ENCODE measurements at regions not wholly inside any gene's neighbourhood (a gene's known extent, or its start where the extent isn't known, plus 50 kb on each side); places are given as distances from the start of the nearest gene placed in this dataset.

- DNase-seq, result no peak
- in situ Hi-C loops (cut with HindIII; ENCODE audit: low pct_ligation_motif_present, low pct_unique_long_range_greater_than_20kb, low sequenced_read_pairs), result no loop called here
Measured at GRCh38 chr7:106196460-106197021, 84.4 kb upstream of the SYPL1 start.

DNA sequence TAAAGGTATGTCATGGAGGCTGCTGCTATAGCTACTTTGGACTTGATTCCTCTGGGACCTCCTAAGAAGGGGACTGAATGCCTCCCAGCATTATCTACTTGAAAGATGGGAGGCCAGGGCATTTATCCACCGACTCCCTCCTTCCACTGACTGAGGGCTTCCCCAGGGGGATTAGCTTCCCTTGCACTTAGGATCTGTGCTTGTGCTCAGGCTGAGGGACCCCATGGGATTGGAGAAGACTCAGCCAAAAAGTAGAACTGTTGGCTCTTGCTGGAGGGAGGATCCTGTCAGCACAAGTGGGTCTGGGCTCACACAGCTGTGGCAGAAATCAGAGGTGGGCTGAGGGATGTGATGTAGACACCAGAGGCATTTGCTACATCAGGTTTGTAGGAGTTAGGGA is 81.5 kb upstream of the SYPL1 start:
- DNase-seq, result no peak
- in situ Hi-C loops (cut with HindIII; ENCODE audit: low pct_ligation_motif_present, low pct_unique_long_range_greater_than_20kb, low sequenced_read_pairs), result no loop called here

- in situ Hi-C loops (cut with HindIII; ENCODE audit: low pct_ligation_motif_present, low pct_unique_long_range_greater_than_20kb, low sequenced_read_pairs), result no loop called here
- DNase-seq, result no peak
Measured at GRCh38 chr7:106190589-106191330, 78.6 kb upstream of the SYPL1 start.

DNA sequence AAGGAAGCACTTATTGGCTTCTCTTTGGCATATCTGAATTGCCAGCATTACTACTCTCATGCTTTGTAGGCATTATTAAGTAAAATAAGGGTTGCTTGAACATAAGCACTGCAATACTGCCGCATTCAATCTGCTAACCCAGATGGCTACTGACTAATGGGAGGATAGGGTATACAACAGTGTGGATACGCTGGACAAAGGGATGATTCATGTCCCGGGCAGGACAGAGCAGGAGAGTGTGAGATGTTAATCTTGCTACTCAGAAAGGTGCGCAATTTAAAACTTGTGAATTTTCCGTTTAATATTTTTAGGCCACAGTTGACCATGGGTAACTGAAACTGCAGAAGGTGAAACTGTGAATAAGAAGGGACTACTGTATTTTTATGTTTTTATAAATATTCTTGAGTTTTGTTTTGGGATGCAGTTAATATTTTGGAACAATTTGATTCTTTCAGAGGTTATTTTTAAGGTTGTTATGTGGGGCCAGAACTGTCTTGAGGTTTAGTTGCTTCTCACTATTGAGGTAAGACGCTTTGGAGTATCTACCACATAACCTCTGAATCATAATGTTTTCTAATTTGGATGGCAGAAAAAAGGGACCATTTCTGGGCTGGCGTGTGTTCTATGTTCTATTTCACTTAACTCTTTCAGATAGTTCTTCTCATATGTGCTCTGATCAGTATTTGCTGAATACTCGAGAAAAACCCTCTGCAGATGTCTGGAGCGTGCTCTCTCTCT is 75.7 kb upstream of the SYPL1 start:
- in situ Hi-C loops (cut with HindIII; ENCODE audit: low pct_ligation_motif_present, low pct_unique_long_range_greater_than_20kb, low sequenced_read_pairs), result no loop called here
- no peak for DNase-seq

DNA sequence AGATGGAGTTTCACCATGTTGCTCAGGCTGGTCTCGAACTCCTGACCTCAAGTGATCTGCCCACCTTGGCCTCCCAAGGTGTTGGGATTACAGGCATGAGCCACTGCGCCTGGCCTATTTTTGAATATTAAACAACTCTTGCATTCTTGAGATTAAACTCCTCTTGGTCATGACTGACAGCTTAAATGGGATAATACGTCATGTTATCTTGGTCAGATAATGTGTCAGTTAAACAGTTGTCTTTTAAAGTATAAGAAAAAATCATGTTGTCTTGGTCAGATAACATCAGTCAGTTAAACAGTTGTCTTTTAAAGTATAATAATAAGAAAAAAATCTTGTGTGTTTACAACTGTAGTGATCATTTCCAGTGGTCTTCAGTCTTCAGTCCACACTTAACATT is 73.6 kb upstream of the SYPL1 start:
- in situ Hi-C loops (cut with HindIII; ENCODE audit: low pct_ligation_motif_present, low pct_unique_long_range_greater_than_20kb, low sequenced_read_pairs), result no loop called here
- DNase-seq, result no peak

- DNase-seq, result no peak
- in situ Hi-C loops (cut with HindIII; ENCODE audit: low pct_ligation_motif_present, low pct_unique_long_range_greater_than_20kb, low sequenced_read_pairs), result no loop called here
Measured at GRCh38 chr7:106183952-106184351, 71.8 kb upstream of the SYPL1 start.

DNA sequence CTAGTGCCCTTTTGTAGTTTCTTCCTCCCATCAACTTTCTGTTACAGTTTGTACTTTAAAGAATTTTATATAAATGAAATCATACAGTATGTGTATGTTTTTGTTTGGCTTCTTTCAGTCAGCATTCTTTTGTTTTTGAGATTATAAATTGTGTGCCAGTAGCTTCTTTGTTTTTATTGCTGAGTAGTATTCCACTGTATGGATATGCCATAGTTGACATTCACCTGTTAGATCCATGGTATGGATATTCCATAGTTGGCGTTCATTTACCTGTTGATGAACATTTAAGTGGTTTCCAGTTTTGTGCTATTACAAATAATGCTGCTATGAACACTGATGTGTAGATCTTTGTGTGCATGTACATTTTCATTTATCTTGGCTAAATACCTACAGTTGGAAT is 70.8 kb upstream of the SYPL1 start:
- DNase-seq, result no peak
- in situ Hi-C loops (cut with HindIII; ENCODE audit: low pct_ligation_motif_present, low pct_unique_long_range_greater_than_20kb, low sequenced_read_pairs), result no loop called here

DNA sequence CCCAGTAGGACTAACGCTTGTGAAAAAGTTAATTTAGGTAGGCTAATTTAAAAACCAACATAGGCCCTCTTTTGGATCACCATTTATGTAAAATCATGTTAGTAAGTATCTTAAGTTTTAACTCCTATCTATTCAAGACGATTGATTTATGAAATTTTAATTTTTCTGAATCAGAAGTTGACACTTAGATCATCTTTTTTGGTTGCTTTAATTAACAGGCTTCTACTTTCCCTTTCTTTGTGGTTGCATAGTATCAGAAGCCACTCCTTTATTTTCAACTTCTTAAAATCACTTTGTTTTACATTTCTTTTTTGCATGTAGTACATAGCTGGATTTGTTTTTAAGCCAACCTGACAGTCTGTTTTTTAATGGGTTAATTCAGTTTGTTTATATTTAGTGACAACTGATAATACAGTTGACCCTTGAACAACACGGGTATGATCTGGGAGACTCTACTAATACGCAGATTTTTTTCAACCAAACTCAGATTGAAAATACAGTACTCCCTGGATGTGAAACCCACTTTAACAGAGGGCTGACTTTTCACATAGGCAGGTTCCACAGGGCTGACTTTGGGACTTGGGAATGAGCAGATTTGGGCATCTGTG is 69.7 kb upstream of the SYPL1 start:
- in situ Hi-C loops (cut with HindIII; ENCODE audit: low pct_ligation_motif_present, low pct_unique_long_range_greater_than_20kb, low sequenced_read_pairs), result no loop called here
- no peak for DNase-seq

DNA sequence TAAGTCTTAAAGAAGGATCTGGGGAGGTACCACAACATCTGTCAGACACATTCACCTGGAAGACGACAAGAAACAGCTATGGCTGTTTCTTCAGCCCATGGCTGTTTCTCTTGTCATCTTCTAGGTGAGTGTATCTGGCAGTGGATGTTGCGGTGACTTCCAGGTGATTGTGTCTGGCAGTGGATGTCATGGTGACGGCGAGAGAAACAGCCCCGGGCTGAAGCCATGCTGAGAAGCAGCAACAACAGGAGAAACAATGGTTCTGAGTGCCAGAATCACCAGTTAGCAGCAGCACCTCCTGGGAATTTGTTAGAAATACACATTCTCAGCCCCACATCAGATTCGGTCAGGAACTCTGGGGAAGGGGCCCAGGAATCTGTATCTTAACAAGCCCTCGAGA is 68.6 kb upstream of the SYPL1 start:
- in situ Hi-C loops (cut with HindIII; ENCODE audit: low pct_ligation_motif_present, low pct_unique_long_range_greater_than_20kb, low sequenced_read_pairs), result no loop called here
- no peak for DNase-seq

DNA sequence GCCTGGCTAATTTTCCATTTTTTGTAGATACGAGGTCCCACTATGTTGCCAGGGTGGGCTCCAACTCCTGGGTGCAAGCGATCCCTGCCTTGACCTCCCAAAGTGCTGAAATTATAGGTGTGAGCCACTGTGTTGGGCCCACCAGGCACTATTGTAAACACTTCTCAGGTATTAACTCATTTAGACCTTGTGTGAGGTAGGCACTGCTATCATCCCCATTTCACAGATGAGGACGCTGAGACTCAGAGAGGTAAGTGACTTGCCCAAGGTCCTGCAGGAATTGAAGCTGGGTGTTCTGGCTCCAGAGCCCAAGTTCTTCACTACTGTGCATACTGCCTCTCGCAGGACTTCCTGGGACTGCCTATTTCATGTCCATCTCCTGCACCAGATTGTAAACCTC is 67.1 kb upstream of the SYPL1 start:
- DNase-seq, result no peak
- in situ Hi-C loops (cut with HindIII; ENCODE audit: low pct_ligation_motif_present, low pct_unique_long_range_greater_than_20kb, low sequenced_read_pairs), result no loop called here

- peak; percentile 53 for DNase-seq
- in situ Hi-C loops (cut with HindIII; ENCODE audit: low pct_ligation_motif_present, low pct_unique_long_range_greater_than_20kb, low sequenced_read_pairs), result no loop called here
Measured at GRCh38 chr7:106178593-106179134, 66.6 kb upstream of the SYPL1 start.

GRCh38 chr7:106177738-106178592 is 65.9 kb upstream of the SYPL1 start:
- in situ Hi-C loops (cut with HindIII; ENCODE audit: low pct_ligation_motif_present, low pct_unique_long_range_greater_than_20kb, low sequenced_read_pairs), result no loop called here
- no peak for DNase-seq

DNA sequence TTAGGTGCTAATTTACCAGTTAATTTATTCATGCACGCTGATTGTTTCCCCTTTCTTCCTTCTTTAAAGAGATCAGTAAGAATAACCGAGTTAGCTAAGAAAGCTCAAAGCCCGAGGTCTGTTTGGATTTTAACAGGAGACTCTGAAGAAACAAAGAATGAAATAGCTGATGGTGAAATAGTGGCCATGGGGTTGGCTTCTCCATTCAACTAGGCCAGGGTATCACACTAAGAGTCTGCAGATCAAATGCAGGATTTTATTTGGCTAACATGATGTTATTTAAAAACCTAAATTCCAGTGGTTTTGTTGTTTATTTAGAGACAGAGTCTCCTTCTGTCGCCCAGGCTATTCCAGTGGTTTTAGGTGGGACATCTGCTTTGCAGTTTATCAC is 65.2 kb upstream of the SYPL1 start:
- no peak for DNase-seq
- in situ Hi-C loops (cut with HindIII; ENCODE audit: low pct_ligation_motif_present, low pct_unique_long_range_greater_than_20kb, low sequenced_read_pairs), result no loop called here

- in situ Hi-C loops (cut with HindIII; ENCODE audit: low pct_ligation_motif_present, low pct_unique_long_range_greater_than_20kb, low sequenced_read_pairs), result no loop called here
- DNase-seq, result peak; percentile 85
Measured at GRCh38 chr7:106176414-106177299, 64.5 kb upstream of the SYPL1 start.

GRCh38 chr7:106175507-106175906 is 63.4 kb upstream of the SYPL1 start:
- in situ Hi-C loops (cut with HindIII; ENCODE audit: low pct_ligation_motif_present, low pct_unique_long_range_greater_than_20kb, low sequenced_read_pairs), result no loop called here

GRCh38 chr7:106170651-106171050 is 58.5 kb upstream of the SYPL1 start:
- DNase-seq, result no peak
- in situ Hi-C loops (cut with HindIII; ENCODE audit: low pct_ligation_motif_present, low pct_unique_long_range_greater_than_20kb, low sequenced_read_pairs), result loop anchor here (25.0 kb wide), 1 partner anchor 108 kb away; no protein-coding TSS in a partner anchor

More at GRCh38 chr7:106175507-106175906, 63.4 kb upstream of the SYPL1 start:
- no peak for DNase-seq

- DNase-seq, result no peak
- in situ Hi-C loops (cut with HindIII; ENCODE audit: low pct_ligation_motif_present, low pct_unique_long_range_greater_than_20kb, low sequenced_read_pairs), result loop anchor here (25.0 kb wide), 1 partner anchor 108 kb away; no protein-coding TSS in a partner anchor
Measured at GRCh38 chr7:106169821-106170610, 57.9 kb upstream of the SYPL1 start.
